ENCODE measurements at regions not wholly inside any gene's neighbourhood (a gene's known extent, or its start where the extent isn't known, plus 50 kb on each side); places are given as distances from the start of the nearest gene placed in this dataset.

GRCh38 chr5:67879620-67880510 is 335.7 kb upstream of the PIK3R1 start:
- Histone ChIP-seq H3K36me3 (no peaks in the 10 kb centered on the region), H3K9me3 (no peaks in the 10 kb centered on the region), H3K9ac (ENCODE audit: low read depth in 2 of 2, low read length in 2 of 2) (no peak overlapping the region), H3K27me3 (no peaks in the 10 kb centered on the region), H3K4me3 (no peak overlapping the region), H3K4me1 (no peaks in the 10 kb centered on the region), H3K27ac (no peak overlapping the region)
- TF ChIP-seq CTCF (IDR thresholded peaks at IDR 0.05), result no peak
- no peak for DNase-seq
- intact Hi-C loops (cut with DNase I), result no loop called here

- intact Hi-C loops (cut with DNase I), result no loop called here
- no peak for DNase-seq
- H3K27me3 ChIP-seq, result no peaks in the 10 kb centered on the region
- H3K4me1 ChIP-seq, result no peaks in the 10 kb centered on the region
- H3K27ac ChIP-seq, result no peak overlapping the region
- H3K9ac ChIP-seq (ENCODE audit: low read depth in 2 of 2, low read length in 2 of 2), result no peak overlapping the region
- H3K9me3 ChIP-seq, result no peaks in the 10 kb centered on the region
- no peak for TF ChIP-seq CTCF (IDR thresholded peaks at IDR 0.05)
- no peak overlapping the region for H3K4me3 ChIP-seq
- no peaks in the 10 kb centered on the region for H3K36me3 ChIP-seq
These were observed 336.6 kb upstream of the PIK3R1 start for GRCh38 chr5:67878933-67879332.

- no peaks in the 10 kb centered on the region for H3K27me3 ChIP-seq
- H3K9me3 ChIP-seq, result no peaks in the 10 kb centered on the region
- H3K36me3 ChIP-seq, result no peaks in the 10 kb centered on the region
- H3K4me1 ChIP-seq, result no peaks in the 10 kb centered on the region
- no peak for DNase-seq
- H3K4me3 ChIP-seq, result no peak overlapping the region
- H3K9ac ChIP-seq (ENCODE audit: low read depth in 2 of 2, low read length in 2 of 2), result no peak overlapping the region
- TF ChIP-seq CTCF (IDR thresholded peaks at IDR 0.05), result no peak
- intact Hi-C loops (cut with DNase I), result no loop called here
- H3K27ac ChIP-seq, result no peak overlapping the region
These were observed 339.2 kb upstream of the PIK3R1 start for GRCh38 chr5:67876371-67876770.

GRCh38 chr5:67875601-67876000 is 340.0 kb upstream of the PIK3R1 start:
- Histone ChIP-seq H3K4me1 (no peaks in the 10 kb centered on the region), H3K9me3 (no peaks in the 10 kb centered on the region), H3K27ac (no peak overlapping the region), H3K36me3 (no peaks in the 10 kb centered on the region), H3K4me3 (no peak overlapping the region), H3K27me3 (no peaks in the 10 kb centered on the region), H3K9ac (ENCODE audit: low read depth in 2 of 2, low read length in 2 of 2) (no peak overlapping the region)
- intact Hi-C loops (cut with DNase I), result no loop called here
- TF ChIP-seq CTCF (IDR thresholded peaks at IDR 0.05), result no peak
- no peak for DNase-seq

GRCh38 chr5:67873935-67874334 is 341.6 kb upstream of the PIK3R1 start:
- no peak overlapping the region for H3K27ac ChIP-seq

More at GRCh38 chr5:67873935-67874334, 341.6 kb upstream of the PIK3R1 start:
- Histone ChIP-seq H3K4me3 (no peak overlapping the region), H3K9me3 (no peaks in the 10 kb centered on the region), H3K4me1 (no peaks in the 10 kb centered on the region), H3K9ac (ENCODE audit: low read depth in 2 of 2, low read length in 2 of 2) (no peak overlapping the region), H3K27me3 (no peaks in the 10 kb centered on the region), H3K36me3 (no peaks in the 10 kb centered on the region)
- TF ChIP-seq CTCF (IDR thresholded peaks at IDR 0.05), result no peak
- intact Hi-C loops (cut with DNase I), result no loop called here
- DNase-seq, result no peak
